Sigmoid colon (tissue), 6 donors: ENCODE measurements at regions not wholly inside any gene's neighbourhood (a gene's known extent, or its start where the extent isn't known, plus 50 kb on each side); places are given as distances from the start of the nearest gene placed in this dataset.

Experiments
- DNase-seq: peaks from one replicate; pipeline ENCODE4 v3.0.0-alpha.2; 2019
- H3K27ac ChIP-seq, 4 donors: fragments of 200-600 bp; sonication (generic); one replicate each; pipeline ENCODE4 v1.5.1; 2016 to 2019; ENCODE audit warnings: mild to moderate bottlenecking in 1 of 4
- H3K27me3 ChIP-seq, 3 donors: fragments of 200-600 bp; sonication (generic); one replicate each; pipeline ENCODE4 v1.5.1; 2019; ENCODE audit warnings: mild to moderate bottlenecking in 1 of 3
- H3K36me3 ChIP-seq, 4 donors: fragments of 200-600 bp; sonication (generic); one replicate each; pipeline ENCODE4 v1.5.1; 2016 to 2019
- H3K4me1 ChIP-seq, 4 donors: fragments of 200-600 bp; sonication (generic); one replicate each; pipeline ENCODE4 v1.5.1; 2017 to 2019
- H3K4me3 ChIP-seq, 4 donors: fragments of 200-600 bp; sonication (generic); one replicate each; pipeline ENCODE4 v1.5.1; 2017 to 2019; ENCODE audit warnings: mild to moderate bottlenecking in 2 of 4, moderate library complexity in 1 of 4
- H3K9me3 ChIP-seq, 4 donors: fragments of 200-600 bp in 3 of 4; sonication (generic) in 3 of 4; one replicate each; pipeline versions ENCODE4 v1.5.1 to v1.6.1; 2013 to 2019
- EP300 ChIP-seq, 4 donors: sonication (generic); formaldehyde crosslinking; IDR thresholded peaks; one replicate each; pipeline ENCODE4 v1.6.1; 2017; ENCODE audit warnings: antibody characterized with exemption in 4 of 4
- POLR2A ChIP-seq, 2 donors: fragments of 450-650 bp; IDR thresholded peaks; one replicate each; pipeline ENCODE4 v1.6.1; 2016; ENCODE audit warnings: antibody characterized with exemption in 2 of 2, mild to moderate bottlenecking in 2 of 2, moderate library complexity in 2 of 2
- POLR2AphosphoS5 ChIP-seq, 4 donors: sonication (generic); formaldehyde crosslinking; IDR thresholded peaks; one replicate each; pipeline ENCODE4 v1.6.1; 2017; ENCODE audit warnings: antibody characterized with exemption in 4 of 4
- WGBS, 2 donors: extraction: QIAGEN DNeasy Blood & Tissue Kit; methylation state at CpG; one replicate each; pipeline ENCODE4 v1.1.7; 2013; 5-methylcytosine and 5-hydroxymethylcytosine counted together
- intact Hi-C: fragments of 100-400 bp; cut with DNase I; formaldehyde crosslinking; loops from one replicate; pipeline ENCODE4 v1.15.1; 2023
- TF ChIP-seq, protein P1 (sequence below), 4 experiments: fragments of 450-650 bp in 3 of 4; fragments of 200-600 bp in 1 of 4; IDR thresholded peaks; one replicate each; pipeline ENCODE4 v1.5.1; 2016 to 2019; ENCODE audit warnings: antibody characterized with exemption in 4 of 4, mild to moderate bottlenecking in 3 of 4, moderate library complexity in 2 of 4
- donor health status: healthy with polysubstance abuse.
- donor health status: healthy.

DNA sequence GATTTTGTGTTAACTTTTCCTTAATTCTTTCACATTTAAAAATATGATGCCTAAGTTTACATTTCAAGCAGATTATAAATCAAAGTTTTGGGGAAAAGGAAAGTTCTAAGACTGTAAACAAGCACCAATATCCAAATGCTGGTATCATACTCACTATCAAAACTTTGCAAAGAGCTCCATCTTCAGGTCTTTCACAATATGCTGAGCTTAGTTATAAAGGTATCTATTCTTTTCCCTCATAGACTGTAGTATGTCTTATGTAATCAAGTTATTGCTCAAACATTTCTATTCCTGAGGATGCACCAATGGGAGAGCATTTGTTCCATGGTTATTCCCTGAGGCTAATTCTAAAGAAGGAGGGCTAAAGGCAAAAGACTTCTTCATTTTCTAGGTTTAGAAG, 207.9 kb upstream of the FAM241A start:
- intact Hi-C loops: no loop called here
- Histone ChIP-seq H3K4me3 (no peak overlapping the region), H3K36me3 (no peaks in the 10 kb centered on the region), H3K27ac (no peak overlapping the region), H3K9me3 (no peaks in the 10 kb centered on the region), H3K27me3 (peaks cover 0 to 6% (median 0%) of the 10 kb centered on the region in 3 donors), H3K4me1 (no peaks in the 10 kb centered on the region)
- TF ChIP-seq, protein P1, sequence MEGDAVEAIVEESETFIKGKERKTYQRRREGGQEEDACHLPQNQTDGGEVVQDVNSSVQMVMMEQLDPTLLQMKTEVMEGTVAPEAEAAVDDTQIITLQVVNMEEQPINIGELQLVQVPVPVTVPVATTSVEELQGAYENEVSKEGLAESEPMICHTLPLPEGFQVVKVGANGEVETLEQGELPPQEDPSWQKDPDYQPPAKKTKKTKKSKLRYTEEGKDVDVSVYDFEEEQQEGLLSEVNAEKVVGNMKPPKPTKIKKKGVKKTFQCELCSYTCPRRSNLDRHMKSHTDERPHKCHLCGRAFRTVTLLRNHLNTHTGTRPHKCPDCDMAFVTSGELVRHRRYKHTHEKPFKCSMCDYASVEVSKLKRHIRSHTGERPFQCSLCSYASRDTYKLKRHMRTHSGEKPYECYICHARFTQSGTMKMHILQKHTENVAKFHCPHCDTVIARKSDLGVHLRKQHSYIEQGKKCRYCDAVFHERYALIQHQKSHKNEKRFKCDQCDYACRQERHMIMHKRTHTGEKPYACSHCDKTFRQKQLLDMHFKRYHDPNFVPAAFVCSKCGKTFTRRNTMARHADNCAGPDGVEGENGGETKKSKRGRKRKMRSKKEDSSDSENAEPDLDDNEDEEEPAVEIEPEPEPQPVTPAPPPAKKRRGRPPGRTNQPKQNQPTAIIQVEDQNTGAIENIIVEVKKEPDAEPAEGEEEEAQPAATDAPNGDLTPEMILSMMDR (IDR thresholded peaks at IDR 0.05): no peak
- TF ChIP-seq EP300 (IDR thresholded peaks at IDR 0.05) (no peak), POLR2AphosphoS5 (IDR thresholded peaks at IDR 0.05) (no peak), POLR2A (IDR thresholded peaks at IDR 0.05) (no peak)
- no peak for DNase-seq

DNA sequence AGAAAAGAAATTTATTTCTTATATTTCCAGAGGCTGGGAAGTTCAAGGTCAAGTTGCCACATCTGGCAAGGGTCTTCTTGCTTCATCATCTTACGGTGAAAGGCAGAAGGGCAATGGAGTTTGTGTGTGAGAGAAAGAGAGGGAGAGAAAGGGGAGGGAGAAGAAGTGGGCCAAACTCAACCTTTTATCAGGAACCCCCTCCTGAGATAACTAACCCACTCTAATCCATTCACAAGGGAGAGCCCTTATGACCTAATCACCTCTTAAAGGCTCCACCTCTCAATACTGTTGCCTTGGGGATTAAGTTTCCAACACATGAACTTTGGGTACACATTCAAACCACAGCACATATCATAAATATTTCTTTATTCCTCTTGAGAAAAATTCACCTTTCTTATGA, 203.3 kb upstream of the FAM241A start:
- Histone ChIP-seq H3K27me3 (no peaks in the 10 kb centered on the region), H3K9me3 (no peaks in the 10 kb centered on the region), H3K36me3 (no peaks in the 10 kb centered on the region), H3K4me3 (no peak overlapping the region), H3K4me1 (no peaks in the 10 kb centered on the region), H3K27ac (no peak overlapping the region)
- no peak for DNase-seq
- TF ChIP-seq POLR2A (IDR thresholded peaks at IDR 0.05): no peak
- TF ChIP-seq, protein P1 (IDR thresholded peaks at IDR 0.05): no peak
- TF ChIP-seq EP300 (IDR thresholded peaks at IDR 0.05): no peak
- no peak for TF ChIP-seq POLR2AphosphoS5 (IDR thresholded peaks at IDR 0.05)
- 86 to 96% methylated on average over 1 of the region's 1 CpG for WGBS, 2 donors
- intact Hi-C loops: no loop called here

DNA sequence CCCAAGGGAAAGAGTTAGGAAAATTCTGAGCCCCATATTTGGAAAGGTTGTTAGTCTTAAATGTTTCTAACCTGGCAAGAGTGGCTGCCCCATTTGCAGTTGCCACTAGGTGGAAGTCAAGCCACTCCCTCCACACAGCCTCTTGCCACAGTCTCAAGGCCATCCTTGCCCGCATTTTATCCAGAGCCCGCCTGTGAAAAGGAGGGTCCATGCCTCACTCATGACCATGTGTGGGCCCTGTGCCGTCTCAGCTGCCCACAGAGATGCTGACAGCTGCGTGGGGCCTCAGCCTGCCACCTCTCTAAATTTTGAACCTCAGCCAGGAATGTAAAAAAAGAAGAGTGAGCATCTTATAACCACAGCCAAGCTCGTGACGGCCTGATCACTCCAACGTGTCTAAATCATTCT, 201.5 kb upstream of the FAM241A start:
- H3K4me1 ChIP-seq: no peaks in the 10 kb centered on the region

DNA sequence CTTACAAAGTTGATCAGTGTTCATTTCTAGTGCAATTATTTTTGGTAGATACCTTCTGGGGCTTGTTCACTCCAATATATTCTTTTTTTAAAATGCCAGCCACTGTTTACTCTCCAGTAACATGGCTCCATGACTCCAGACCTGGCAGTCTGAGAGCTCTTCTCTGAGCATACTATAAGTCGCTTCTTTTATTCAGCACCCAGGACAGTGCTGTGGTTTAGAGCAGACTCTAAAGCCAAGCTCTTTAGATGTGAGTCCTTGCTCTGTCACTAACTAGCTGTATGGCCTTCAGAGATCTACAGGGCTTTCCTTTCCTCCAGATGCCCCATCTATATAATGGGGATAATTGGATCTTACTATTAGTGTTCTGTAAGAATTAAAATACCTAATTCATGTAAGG, 200.2 kb upstream of the FAM241A start:
- intact Hi-C loops: no loop called here
- no peaks in the 10 kb centered on the region for H3K36me3 ChIP-seq
- no peak overlapping the region for H3K27ac ChIP-seq
- H3K4me1 ChIP-seq: no peaks in the 10 kb centered on the region
- TF ChIP-seq POLR2A (IDR thresholded peaks at IDR 0.05) (no peak), POLR2AphosphoS5 (IDR thresholded peaks at IDR 0.05) (no peak), EP300 (IDR thresholded peaks at IDR 0.05) (no peak)
- H3K4me3 ChIP-seq: no peak overlapping the region
- no peaks in the 10 kb centered on the region for H3K27me3 ChIP-seq
- no peak for DNase-seq
- WGBS, 2 donors: 77 to 83% methylated on average over 1 of the region's 1 CpG
- no peaks in the 10 kb centered on the region for H3K9me3 ChIP-seq

More for the DNA sequence above, 201.5 kb upstream of the FAM241A start:
- no peak for DNase-seq
- no peak for TF ChIP-seq EP300 (IDR thresholded peaks at IDR 0.05)
- TF ChIP-seq POLR2AphosphoS5 (IDR thresholded peaks at IDR 0.05): no peak
- TF ChIP-seq, protein P1 (IDR thresholded peaks at IDR 0.05): peak in 2 of 4 experiments; percentile 11 to 22
- no peak for TF ChIP-seq POLR2A (IDR thresholded peaks at IDR 0.05)
- intact Hi-C loops: no loop called here
- 14 to 29% methylated on average over 7 of the region's 7 CpGs for WGBS, 2 donors
- H3K36me3 ChIP-seq: no peaks in the 10 kb centered on the region
- H3K4me3 ChIP-seq: no peak overlapping the region
- H3K9me3 ChIP-seq: no peaks in the 10 kb centered on the region
- H3K27ac ChIP-seq: no peak overlapping the region
- no peaks in the 10 kb centered on the region for H3K27me3 ChIP-seq

DNA sequence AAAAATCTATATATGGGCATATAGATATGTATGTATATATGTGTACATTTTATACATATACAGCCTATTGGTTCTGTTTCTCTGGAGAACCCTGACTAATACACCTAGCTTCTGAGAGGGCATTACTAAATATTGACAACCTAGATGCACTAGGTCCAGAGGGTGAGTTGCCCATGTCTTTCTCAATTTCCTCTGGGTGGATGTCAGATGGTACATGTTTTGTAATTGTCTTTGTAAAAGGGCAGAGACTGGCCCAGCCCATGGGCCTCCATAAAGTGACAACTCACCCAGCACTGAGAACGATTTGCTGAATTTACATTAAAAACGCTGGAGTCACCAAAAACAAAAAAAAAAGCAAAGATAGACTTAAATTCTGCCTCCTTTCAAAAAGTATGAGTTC, 198.5 kb upstream of the FAM241A start:
- no peak overlapping the region for H3K27ac ChIP-seq
- DNase-seq: no peak
- H3K36me3 ChIP-seq: no peaks in the 10 kb centered on the region
- H3K4me3 ChIP-seq: no peak overlapping the region
- no peaks in the 10 kb centered on the region for H3K4me1 ChIP-seq
- peaks cover 0 to 2% (median 0%) of the 10 kb centered on the region in 4 donors for H3K9me3 ChIP-seq
- WGBS, 2 donors: 77 to 86% methylated on average over 2 of the region's 2 CpGs
- no peak for TF ChIP-seq POLR2A (IDR thresholded peaks at IDR 0.05)
- TF ChIP-seq POLR2AphosphoS5 (IDR thresholded peaks at IDR 0.05): no peak
- TF ChIP-seq EP300 (IDR thresholded peaks at IDR 0.05): no peak
- TF ChIP-seq, protein P1 (IDR thresholded peaks at IDR 0.05): no peak
- intact Hi-C loops: no loop called here
- H3K27me3 ChIP-seq: no peaks in the 10 kb centered on the region
